ENCODE measurements at regions not wholly inside any gene's neighbourhood (a gene's known extent, or its start where the extent isn't known, plus 50 kb on each side); places are given as distances from the start of the nearest gene placed in this dataset.

DNA sequence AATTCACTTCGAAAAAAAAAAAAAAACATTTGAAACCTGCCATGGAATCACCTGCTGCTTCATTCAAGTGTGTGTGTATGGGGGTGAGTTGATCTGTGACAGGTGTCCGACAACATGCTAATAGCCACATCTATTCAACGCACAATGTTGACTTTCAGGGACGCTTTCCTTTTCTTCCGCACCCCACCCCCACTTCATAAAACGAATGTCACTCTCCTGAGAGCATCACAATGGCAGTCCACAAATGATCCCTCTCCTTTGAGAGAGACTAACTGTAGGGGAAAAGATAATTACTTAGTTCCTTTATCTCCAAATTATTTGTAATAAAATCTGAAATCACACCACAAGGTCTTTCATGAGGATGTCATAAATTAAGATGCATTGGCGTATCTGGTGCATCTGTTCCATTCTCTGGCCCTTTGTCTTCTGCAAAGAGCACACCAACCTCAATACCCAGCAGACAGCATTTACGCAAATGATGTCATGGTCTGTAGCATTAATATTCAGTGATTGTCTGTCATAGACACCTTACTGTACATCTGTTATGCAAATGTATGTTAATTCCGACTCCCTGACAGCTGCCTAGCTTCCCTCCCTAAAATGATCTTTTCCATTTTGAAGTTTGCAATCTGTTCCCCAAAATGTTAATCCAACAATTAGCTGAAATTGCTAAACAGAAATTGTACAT is 640.0 kb upstream of the BOD1L1 start:
- Histone ChIP-seq H3K4me3 (ENCODE audit: low read depth, low read length) (no peak overlapping the region), H3K9me3 (ENCODE audit: severe bottlenecking) (no peaks in the 10 kb centered on the region), H3K27ac (no peak overlapping the region), H3K27me3 (ENCODE audit: insufficient read depth, low read depth, severe bottlenecking) (no peaks in the 10 kb centered on the region), H3K36me3 (no peaks in the 10 kb centered on the region)
- TF ChIP-seq, protein P1, sequence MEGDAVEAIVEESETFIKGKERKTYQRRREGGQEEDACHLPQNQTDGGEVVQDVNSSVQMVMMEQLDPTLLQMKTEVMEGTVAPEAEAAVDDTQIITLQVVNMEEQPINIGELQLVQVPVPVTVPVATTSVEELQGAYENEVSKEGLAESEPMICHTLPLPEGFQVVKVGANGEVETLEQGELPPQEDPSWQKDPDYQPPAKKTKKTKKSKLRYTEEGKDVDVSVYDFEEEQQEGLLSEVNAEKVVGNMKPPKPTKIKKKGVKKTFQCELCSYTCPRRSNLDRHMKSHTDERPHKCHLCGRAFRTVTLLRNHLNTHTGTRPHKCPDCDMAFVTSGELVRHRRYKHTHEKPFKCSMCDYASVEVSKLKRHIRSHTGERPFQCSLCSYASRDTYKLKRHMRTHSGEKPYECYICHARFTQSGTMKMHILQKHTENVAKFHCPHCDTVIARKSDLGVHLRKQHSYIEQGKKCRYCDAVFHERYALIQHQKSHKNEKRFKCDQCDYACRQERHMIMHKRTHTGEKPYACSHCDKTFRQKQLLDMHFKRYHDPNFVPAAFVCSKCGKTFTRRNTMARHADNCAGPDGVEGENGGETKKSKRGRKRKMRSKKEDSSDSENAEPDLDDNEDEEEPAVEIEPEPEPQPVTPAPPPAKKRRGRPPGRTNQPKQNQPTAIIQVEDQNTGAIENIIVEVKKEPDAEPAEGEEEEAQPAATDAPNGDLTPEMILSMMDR (IDR thresholded peaks at IDR 0.05; ENCODE audit: low read depth, low read length): no peak
- no peak for DNase-seq

DNA sequence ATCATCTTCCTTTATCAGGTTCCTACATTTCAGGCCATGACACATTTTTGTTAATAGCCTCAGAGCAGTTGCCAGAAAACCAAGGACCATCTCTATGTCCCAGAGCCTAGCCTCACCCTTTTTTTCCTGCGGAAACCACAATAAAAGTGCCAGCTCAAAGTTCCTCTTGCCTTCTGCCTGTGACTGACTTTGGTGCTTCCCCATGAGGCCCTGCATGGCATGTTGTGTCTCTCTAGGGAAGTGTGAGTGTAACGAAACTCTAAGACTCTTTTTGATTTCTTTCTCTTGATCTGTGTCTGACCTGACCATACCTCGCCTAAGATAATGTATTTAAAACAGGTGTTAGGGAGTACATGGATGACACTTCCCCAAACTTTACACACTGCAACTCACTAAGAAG is 642.3 kb upstream of the BOD1L1 start:
- DNase-seq: no peak
- H3K27ac ChIP-seq: no peak overlapping the region
- TF ChIP-seq, protein P1 (IDR thresholded peaks at IDR 0.05; ENCODE audit: low read depth, low read length): no peak
- H3K4me3 ChIP-seq (ENCODE audit: low read depth, low read length): no peak overlapping the region
- no peaks in the 10 kb centered on the region for H3K27me3 ChIP-seq (ENCODE audit: insufficient read depth, low read depth, severe bottlenecking)
- H3K36me3 ChIP-seq: no peaks in the 10 kb centered on the region
- H3K9me3 ChIP-seq (ENCODE audit: severe bottlenecking): no peaks in the 10 kb centered on the region

DNA sequence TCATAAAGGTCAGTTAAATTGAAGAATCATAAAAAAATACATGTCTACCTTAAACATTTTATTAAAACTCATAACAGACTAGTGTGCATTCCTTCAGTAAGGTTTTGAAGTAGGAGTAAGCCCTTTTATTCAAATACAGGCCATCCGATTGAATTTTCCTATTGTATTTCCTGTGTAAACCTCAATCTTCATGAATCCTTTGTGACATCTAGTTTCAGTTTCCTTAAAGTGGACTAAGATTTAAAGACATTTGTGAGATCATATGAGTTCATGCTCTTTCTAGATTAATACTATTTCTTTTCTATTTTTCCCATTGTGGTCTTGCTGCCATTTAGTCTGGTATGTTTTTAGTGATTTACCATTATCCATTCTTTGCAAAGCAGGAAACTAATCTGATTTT is 644.7 kb upstream of the BOD1L1 start:
- no peaks in the 10 kb centered on the region for H3K36me3 ChIP-seq
- TF ChIP-seq, protein P1 (IDR thresholded peaks at IDR 0.05; ENCODE audit: low read depth, low read length): no peak
- no peak overlapping the region for H3K4me3 ChIP-seq (ENCODE audit: low read depth, low read length)
- no peak overlapping the region for H3K27ac ChIP-seq
- no peaks in the 10 kb centered on the region for H3K27me3 ChIP-seq (ENCODE audit: insufficient read depth, low read depth, severe bottlenecking)
- DNase-seq: no peak
- peaks cover 2% of the 10 kb centered on the region for H3K9me3 ChIP-seq (ENCODE audit: severe bottlenecking)

DNA sequence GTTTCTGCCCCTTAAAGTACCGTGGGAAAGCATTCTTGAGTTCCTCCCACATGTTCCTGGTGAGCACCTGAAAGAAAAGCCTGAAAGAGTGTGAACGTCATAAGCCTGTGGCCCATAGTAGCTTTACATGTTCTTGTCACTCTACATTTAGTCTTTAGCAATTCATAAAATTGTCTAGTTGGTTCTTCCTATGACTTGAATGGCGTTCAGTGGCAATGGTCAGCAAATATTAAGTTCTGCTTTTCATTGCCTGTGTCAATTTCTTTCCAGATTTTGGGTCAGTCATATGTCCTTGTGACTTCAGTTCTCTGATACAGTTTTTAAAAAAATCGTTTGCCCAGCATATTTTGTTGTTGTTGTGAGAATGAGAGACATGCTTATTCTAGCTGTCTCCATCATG is 650.0 kb upstream of the BOD1L1 start:
- H3K9me3 ChIP-seq (ENCODE audit: severe bottlenecking): peaks cover 2% of the 10 kb centered on the region
- TF ChIP-seq, protein P1 (IDR thresholded peaks at IDR 0.05; ENCODE audit: low read depth, low read length): no peak
- no peak overlapping the region for H3K27ac ChIP-seq
- H3K36me3 ChIP-seq: no peaks in the 10 kb centered on the region
- no peak for DNase-seq
- no peaks in the 10 kb centered on the region for H3K27me3 ChIP-seq (ENCODE audit: insufficient read depth, low read depth, severe bottlenecking)
- no peak overlapping the region for H3K4me3 ChIP-seq (ENCODE audit: low read depth, low read length)

DNA sequence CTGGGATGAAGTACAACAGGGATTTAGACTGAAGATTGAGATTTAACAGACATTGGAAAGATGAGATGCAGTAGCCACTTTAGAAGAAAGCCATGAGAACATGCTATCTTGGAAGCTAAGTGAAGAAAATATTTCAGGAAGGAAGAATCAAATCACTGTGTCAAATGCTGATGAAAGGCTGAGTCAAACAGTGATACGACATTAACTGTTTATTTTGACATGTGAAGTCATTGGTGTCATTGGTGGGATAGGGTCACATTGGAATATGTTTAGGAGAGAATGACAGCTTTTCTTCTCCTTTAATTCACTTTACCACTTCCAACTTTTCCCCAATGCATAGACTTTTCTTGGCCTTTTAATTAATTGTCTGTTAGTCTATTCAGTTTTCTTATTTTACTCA is 653.0 kb upstream of the BOD1L1 start:
- H3K27ac ChIP-seq: no peak overlapping the region
- TF ChIP-seq, protein P1 (IDR thresholded peaks at IDR 0.05; ENCODE audit: low read depth, low read length): no peak
- DNase-seq: no peak

DNA sequence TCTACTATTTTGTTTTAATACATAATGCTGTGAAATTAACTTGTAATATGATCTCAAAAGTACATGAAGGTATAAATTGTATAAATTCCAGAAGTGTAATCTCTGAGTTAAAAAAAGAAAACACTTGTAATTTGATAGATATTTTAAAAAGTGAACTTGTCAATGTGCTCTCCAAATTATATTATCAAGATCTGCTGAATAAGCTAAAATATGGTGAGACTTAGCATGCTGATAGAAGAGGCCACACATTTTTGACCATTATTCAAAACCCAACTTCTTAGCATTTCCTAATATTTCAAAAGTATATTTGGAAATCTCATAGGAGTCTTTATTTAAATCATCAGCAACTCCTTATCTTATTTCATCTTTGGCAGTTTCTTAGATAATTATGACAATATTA is 657.1 kb upstream of the BOD1L1 start:
- no peak overlapping the region for H3K4me3 ChIP-seq (ENCODE audit: low read depth, low read length)
- no peaks in the 10 kb centered on the region for H3K9me3 ChIP-seq (ENCODE audit: severe bottlenecking)
- no peak overlapping the region for H3K27ac ChIP-seq
- no peaks in the 10 kb centered on the region for H3K36me3 ChIP-seq
- TF ChIP-seq, protein P1 (IDR thresholded peaks at IDR 0.05; ENCODE audit: low read depth, low read length): no peak
- no peak for DNase-seq
- H3K27me3 ChIP-seq (ENCODE audit: insufficient read depth, low read depth, severe bottlenecking): no peaks in the 10 kb centered on the region

More for the DNA sequence above, 653.0 kb upstream of the BOD1L1 start:
- no peaks in the 10 kb centered on the region for H3K36me3 ChIP-seq
- no peak overlapping the region for H3K4me3 ChIP-seq (ENCODE audit: low read depth, low read length)
- no peaks in the 10 kb centered on the region for H3K27me3 ChIP-seq (ENCODE audit: insufficient read depth, low read depth, severe bottlenecking)
- no peaks in the 10 kb centered on the region for H3K9me3 ChIP-seq (ENCODE audit: severe bottlenecking)
